Stimulated activated naive CD8-positive, alpha-beta T cell treated with anti-CD3 and anti-CD28 coated beads, Interleukin-15, Interleukin-2, amounts not matched to agents 100 ng/mL and 50 ng/mL, for 24 hours (primary cell): ENCODE measurements at regions not wholly inside any gene's neighbourhood (a gene's known extent, or its start where the extent isn't known, plus 50 kb on each side); places are given as distances from the start of the nearest gene placed in this dataset.

Source experiments
- H3K27ac Mint-ChIP-seq: one replicate; pipeline ENCODE4 v1.8.0; 2021; ENCODE audit warnings: mild to moderate bottlenecking, mixed read lengths
- H3K27me3 Mint-ChIP-seq: one replicate; pipeline ENCODE4 v1.8.0; 2021; ENCODE audit warnings: mixed read lengths
- H3K36me3 Mint-ChIP-seq: one replicate; pipeline ENCODE4 v1.8.0; 2021; ENCODE audit warnings: low read depth, mixed read lengths
- H3K4me1 Mint-ChIP-seq: one replicate; pipeline ENCODE4 v1.8.0; 2021; ENCODE audit warnings: low read depth, mixed read lengths
- H3K4me3 Mint-ChIP-seq: one replicate; pipeline ENCODE4 v1.8.0; 2021; ENCODE audit warnings: mild to moderate bottlenecking, mixed read lengths
- H3K9me3 Mint-ChIP-seq: one replicate; pipeline ENCODE4 v1.8.0; 2021; ENCODE audit warnings: mixed read lengths

DNA sequence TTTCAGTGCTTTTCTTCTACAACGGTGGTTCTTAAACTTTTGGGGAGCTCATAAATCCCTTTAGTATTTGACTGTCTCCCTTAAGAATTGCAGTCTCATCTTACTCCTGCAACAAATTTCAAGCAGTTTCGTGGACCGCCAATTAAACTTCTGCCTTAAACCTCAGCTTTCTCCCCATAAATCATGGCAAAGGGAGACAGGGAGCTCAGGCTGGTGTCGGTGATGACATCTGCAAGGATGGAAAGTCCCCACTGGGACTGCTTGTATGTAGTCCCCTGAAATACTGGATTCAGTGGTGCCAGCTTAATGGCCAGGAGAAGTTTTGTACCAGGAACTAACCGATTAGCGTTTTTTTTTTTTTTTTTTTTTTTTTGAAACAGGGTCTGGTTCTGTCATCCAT is 148.7 kb upstream of the ITGA6 start:
- no peaks in the 10 kb centered on the region for H3K36me3 Mint-ChIP-seq
- H3K27me3 Mint-ChIP-seq = peaks cover 4% of the 10 kb centered on the region
- H3K4me3 Mint-ChIP-seq = no peak overlapping the region
- H3K27ac Mint-ChIP-seq = no peak overlapping the region
- peaks cover 7% of the 10 kb centered on the region for H3K9me3 Mint-ChIP-seq
- H3K4me1 Mint-ChIP-seq = peaks cover 21% of the 10 kb centered on the region

DNA sequence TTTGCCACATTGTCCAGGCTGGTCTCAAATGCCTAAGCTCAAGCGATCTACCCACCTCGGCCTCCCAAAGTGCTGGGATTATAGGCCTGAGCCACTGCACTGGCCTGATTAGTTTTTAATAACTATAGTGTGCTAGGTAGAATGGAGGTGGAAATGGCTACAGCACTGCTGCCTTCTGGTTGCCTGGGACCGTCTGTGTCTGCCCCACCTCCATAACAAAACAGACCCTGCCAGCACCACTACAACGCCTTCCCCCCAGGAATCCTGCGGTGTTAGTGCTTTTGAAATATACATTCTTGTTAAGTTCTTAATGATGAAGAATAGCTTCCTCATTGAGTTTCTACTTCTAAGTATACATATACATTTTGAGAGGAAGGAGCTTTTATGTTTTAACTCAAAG is 148.2 kb upstream of the ITGA6 start:
- no peak overlapping the region for H3K4me3 Mint-ChIP-seq
- H3K27me3 Mint-ChIP-seq = peaks cover 4% of the 10 kb centered on the region
- H3K27ac Mint-ChIP-seq = no peak overlapping the region
- peaks cover 17% of the 10 kb centered on the region for H3K4me1 Mint-ChIP-seq
- no peaks in the 10 kb centered on the region for H3K36me3 Mint-ChIP-seq
- peaks cover 7% of the 10 kb centered on the region for H3K9me3 Mint-ChIP-seq

DNA sequence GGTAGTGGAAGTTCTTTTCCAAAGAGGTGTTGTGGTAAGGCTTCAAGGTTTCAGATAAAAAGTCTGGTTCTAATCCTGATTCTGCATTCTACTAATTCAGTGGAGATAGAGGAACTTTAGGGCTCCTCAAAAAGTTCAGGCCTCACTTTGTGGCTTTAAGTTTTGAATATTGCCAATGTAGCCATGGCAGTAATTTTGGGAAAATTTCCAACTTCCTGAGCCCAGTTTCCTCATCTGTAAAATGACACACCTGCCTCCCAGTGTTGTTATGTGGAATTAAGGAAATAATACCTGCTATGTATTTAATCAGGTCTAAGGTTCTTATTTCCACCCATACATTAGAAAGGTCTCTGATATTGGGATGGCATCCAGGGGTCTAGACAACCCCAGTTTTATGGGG is 147.6 kb upstream of the ITGA6 start:
- Mint-ChIP-seq H3K27me3 (peaks cover 4% of the 10 kb centered on the region), H3K9me3 (peaks cover 7% of the 10 kb centered on the region), H3K36me3 (no peaks in the 10 kb centered on the region), H3K4me1 (peaks cover 11% of the 10 kb centered on the region), H3K27ac (no peak overlapping the region), H3K4me3 (no peak overlapping the region)

DNA sequence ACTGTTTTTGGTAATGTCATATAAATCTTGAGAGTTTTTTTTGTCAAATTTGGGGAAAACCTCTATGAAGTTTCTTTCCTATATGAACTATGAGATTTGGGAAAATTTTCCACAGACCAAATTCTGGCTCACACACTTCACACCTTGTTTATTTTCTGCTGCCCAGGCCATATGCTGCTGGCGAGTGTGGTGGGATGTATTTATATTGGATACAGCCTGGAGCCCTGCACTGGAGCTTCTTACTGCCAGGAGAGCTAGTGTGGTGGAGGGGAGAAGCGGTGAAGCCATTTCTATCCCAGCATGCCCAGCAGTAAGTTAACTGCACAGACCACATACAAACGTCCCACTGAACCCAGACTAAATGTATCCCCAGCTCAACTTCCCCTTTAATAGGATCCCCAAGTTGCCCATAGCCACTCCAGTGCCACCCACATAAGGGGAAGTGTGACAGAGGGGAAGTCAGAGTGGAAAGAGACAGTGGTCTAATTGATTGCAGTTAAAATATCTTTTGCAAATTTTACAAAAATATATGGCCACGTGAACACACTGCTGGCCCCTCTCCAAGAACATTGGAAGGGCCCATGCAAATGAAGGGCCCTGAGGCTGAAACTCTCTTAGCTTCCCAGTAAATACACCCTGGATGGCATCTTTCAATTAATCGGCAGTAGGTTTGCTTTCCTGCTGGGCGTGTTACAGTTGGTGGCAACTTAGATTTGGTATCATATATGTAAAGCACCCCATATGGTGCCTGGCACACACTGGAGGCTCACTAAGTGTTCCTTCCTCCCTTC is 146.6 kb upstream of the ITGA6 start:
- Mint-ChIP-seq H3K27ac (no peak overlapping the region), H3K27me3 (peaks cover 4% of the 10 kb centered on the region), H3K9me3 (peaks cover 7% of the 10 kb centered on the region), H3K4me3 (no peak overlapping the region), H3K36me3 (no peaks in the 10 kb centered on the region), H3K4me1 (peaks cover 9% of the 10 kb centered on the region)

DNA sequence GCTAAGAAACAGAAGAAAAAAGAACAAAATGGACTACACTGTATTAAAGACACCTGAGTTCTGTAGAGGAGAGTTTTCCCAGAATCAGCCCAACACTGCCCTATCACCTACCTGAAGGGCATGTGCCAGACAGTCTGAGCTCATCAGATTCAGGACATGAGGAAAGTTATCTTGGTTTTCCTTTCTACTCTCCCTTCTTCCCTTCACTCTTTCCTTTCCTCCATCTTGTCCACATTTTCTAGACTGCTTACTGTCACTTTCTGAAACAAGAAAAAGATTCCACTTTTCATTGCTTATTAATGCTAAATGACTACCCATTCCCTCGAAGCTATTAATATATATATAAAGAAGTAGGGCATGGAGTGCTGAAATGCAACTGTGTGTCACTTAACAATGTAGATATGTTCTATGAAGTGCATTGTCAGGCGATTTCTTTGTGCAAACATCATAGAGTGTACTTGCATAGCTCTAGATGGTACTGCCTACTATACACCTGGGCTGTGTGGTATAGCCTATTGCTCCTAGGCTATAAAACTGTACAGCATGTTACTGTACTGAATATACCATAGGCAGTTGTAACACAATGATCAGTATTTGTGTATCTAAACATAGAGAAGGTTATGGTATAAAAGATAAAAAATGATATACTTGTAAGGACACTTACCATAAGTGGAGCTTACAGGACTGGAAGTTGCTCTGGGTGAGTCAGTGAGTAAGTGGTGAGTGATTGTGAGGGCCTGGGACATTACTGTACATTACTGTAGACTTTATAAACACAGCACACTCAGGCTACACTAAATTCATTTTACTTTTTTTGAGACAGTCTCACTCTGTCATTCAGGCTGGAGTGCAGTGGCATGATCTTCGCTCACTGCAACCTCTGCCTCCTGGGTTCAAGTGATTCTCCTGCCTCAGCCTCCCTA is 145.5 kb upstream of the ITGA6 start:
- no peak overlapping the region for H3K27ac Mint-ChIP-seq
- peaks cover 20% of the 10 kb centered on the region for H3K4me1 Mint-ChIP-seq
- H3K36me3 Mint-ChIP-seq = no peaks in the 10 kb centered on the region
- H3K4me3 Mint-ChIP-seq = no peak overlapping the region
- peaks cover 6% of the 10 kb centered on the region for H3K9me3 Mint-ChIP-seq
- H3K27me3 Mint-ChIP-seq = peaks cover 4% of the 10 kb centered on the region

DNA sequence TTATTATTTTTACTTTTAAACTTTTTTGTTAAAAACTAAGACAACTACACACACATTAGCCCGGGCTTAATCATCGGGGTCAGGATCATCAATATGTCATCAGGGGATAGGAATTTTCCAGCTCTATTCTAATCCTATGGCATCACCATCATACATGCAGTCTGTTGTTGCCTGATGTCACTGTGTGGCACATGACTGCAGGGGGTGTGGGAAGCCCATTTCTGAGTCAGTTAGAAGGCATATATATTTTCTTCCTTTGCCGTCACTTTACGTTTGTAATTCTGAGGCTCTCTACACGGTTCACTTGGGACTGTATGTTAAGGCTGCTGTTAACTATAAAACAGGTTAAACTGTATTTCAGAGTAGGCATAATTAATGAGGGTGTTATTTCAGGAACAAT is 144.4 kb upstream of the ITGA6 start:
- Mint-ChIP-seq H3K27ac (no peak overlapping the region), H3K4me1 (peaks cover 21% of the 10 kb centered on the region), H3K36me3 (no peaks in the 10 kb centered on the region), H3K27me3 (peaks cover 4% of the 10 kb centered on the region), H3K4me3 (no peak overlapping the region), H3K9me3 (no peaks in the 10 kb centered on the region)

DNA sequence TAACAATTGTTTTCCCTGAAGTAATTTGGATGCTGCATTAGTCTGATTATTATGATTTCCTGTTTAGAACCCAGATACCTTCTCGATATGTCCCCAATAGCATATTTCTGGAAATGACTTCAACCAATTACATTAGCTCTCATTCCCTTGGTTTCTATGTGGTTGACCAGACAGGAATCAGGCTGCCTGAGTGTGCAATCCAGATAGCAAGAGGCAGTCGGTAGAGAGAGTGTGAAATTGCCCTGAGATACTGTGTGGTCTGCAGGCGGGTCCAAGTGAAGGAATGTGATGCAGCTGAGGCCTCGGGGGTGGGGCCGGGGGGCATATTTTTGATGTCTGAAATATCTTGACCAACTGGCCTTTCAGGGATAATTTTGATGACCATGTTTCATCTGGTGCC is 143.9 kb upstream of the ITGA6 start:
- Mint-ChIP-seq H3K27ac (no peak overlapping the region), H3K4me3 (no peak overlapping the region), H3K9me3 (no peaks in the 10 kb centered on the region), H3K36me3 (no peaks in the 10 kb centered on the region), H3K27me3 (peaks cover 4% of the 10 kb centered on the region), H3K4me1 (peaks cover 21% of the 10 kb centered on the region)

DNA sequence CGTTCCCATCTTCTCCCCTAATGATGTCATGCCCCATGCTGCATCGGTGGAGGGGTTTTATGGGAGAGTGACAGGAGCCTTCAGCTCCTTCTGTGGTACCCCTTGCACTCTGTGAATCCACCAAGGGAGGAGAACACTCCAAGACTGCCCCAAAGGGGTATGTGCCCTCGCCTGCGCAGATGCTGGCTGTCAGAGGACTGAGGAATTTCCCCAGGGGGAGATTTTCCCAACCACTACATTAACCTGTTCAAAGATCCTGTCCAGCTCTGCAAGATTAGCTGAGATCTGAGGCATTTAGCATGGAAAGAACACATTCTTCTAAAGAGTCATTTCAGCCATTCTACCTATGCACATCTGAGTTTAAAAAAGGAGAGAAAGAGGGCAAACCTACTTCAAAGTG is 143.2 kb upstream of the ITGA6 start:
- Mint-ChIP-seq H3K27me3 (peaks cover 4% of the 10 kb centered on the region), H3K4me3 (no peak overlapping the region), H3K27ac (no peak overlapping the region), H3K9me3 (no peaks in the 10 kb centered on the region), H3K4me1 (peaks cover 26% of the 10 kb centered on the region), H3K36me3 (no peaks in the 10 kb centered on the region)

DNA sequence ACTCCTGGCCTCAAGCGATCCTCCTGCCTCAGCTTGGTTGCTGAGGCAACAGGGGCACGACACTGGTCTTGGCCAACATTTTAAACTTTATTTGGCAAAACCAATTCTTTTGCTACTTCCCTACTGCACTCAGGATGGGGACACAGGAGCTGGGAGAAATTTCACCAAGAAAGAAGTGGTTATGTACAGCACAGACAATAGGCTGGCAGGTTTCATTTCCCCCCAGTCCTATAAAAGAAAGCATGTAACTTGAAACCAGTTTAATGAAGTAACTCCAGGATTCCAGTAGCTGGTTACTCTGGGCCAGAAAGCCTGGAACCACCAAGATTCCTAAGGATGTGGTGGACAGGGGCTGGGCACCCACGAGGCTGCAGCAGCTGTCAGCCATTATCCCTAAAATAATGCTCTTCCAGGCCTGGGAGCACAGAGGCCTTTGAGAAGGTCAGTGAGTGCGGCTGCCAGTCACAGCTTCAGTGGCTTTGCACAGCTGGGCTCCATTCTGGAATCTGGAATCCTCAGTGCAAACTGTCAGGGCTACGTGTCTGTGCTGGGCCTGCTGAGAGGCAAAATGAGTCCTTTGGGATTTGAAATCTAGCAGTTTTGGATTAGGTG is 142.3 kb upstream of the ITGA6 start:
- H3K36me3 Mint-ChIP-seq = no peaks in the 10 kb centered on the region
- no peaks in the 10 kb centered on the region for H3K27me3 Mint-ChIP-seq
- H3K9me3 Mint-ChIP-seq = no peaks in the 10 kb centered on the region
- no peak overlapping the region for H3K27ac Mint-ChIP-seq
- no peak overlapping the region for H3K4me3 Mint-ChIP-seq
- peaks cover 26% of the 10 kb centered on the region for H3K4me1 Mint-ChIP-seq

DNA sequence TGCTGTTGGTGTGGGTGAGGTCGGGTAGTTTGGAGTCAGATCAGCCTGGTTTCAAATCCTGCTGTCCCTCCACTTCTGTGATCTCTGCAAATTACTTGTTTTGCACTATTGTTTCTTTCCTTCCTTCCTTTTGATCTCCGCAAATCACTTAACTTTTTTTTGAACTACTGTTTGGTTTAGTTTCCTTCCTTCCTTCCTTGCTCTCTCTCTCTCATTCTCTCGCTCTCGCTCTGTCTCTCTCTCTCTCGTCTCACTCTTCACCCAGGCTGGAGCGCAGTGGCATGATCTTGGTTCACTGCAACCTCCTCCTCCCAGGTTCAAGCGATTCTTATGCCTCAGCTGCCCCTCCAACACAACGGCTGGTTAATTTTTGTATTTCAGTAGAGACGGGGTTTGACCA is 141.6 kb upstream of the ITGA6 start:
- Mint-ChIP-seq H3K27me3 (no peaks in the 10 kb centered on the region), H3K27ac (no peak overlapping the region), H3K4me3 (no peak overlapping the region), H3K9me3 (no peaks in the 10 kb centered on the region), H3K36me3 (no peaks in the 10 kb centered on the region), H3K4me1 (peaks cover 23% of the 10 kb centered on the region)

DNA sequence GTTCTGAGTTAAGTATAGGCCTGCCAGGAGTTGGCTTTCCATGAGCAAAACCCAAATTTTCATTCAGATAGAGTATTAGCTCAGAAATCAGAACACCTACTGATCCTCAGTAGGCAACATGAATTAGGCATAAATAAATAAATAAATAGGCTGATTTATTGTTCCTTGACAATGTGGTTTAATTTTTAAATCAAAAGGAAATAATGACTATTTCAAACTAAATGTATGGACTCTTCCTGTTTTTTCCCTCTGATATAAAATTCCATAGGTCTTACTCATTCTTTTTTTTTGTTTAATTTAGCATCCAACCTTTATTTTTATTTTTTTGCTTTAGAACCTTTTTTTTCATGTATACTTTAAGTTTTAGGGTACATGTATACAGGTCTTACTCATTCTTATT is 140.2 kb upstream of the ITGA6 start:
- Mint-ChIP-seq H3K36me3 (no peaks in the 10 kb centered on the region), H3K27me3 (no peaks in the 10 kb centered on the region), H3K4me3 (no peak overlapping the region), H3K9me3 (peaks cover 4% of the 10 kb centered on the region), H3K4me1 (peaks cover 22% of the 10 kb centered on the region), H3K27ac (no peak overlapping the region)

DNA sequence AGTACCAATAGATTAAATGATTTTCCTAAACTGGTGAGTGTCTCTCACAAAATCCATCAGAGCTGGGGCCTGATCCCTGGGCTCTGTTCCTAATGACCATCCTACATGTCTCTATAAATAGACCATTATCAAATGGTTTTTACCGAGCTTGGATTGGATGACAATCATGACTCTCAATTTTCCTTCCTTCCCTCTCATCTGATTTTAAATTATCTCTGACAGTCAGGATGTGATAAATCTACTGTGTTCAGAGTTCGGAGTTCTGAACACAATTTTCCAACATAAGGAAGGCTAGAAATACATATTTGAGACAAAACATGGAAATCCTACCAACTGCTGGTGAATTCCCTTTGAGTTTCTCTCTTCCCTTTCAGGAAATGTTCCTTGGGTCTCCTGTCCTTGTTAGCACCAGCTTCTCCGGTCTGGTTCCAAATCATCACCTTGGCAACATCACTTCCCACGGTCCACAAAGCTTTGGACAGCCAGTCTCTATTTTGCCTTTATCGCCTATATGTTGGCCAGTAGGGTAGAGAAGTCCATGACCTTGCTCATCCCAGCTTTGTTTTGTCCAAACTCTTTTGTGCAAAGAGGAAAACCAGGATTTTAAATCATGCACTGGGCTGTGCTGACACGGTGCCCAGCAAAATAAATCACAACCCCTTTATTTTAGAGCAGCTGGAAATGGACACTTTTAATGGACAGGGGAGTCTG is 139.6 kb upstream of the ITGA6 start:
- Mint-ChIP-seq H3K27ac (no peak overlapping the region), H3K36me3 (no peaks in the 10 kb centered on the region), H3K4me1 (peaks cover 22% of the 10 kb centered on the region), H3K9me3 (peaks cover 4% of the 10 kb centered on the region), H3K27me3 (no peaks in the 10 kb centered on the region), H3K4me3 (no peak overlapping the region)

DNA sequence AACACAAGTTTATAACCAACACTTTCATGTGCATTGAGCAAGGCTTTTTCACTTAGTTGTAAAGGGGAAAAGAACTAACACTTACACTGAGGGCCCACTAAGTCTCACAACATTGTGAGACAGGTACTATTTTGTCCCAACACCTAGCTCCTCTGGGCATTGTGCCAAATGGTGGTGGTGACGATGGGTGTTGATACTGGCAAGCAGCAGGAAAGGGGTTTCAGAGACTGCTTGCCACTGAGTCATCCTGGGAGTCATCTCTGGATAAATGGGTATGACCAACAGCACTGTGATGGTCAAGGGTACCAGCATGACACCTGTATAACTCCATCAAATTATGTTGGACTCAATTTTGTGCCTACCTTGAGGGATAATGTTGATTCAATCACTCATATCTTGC is 138.8 kb upstream of the ITGA6 start:
- Mint-ChIP-seq H3K27ac (no peak overlapping the region), H3K27me3 (no peaks in the 10 kb centered on the region), H3K36me3 (no peaks in the 10 kb centered on the region), H3K4me3 (no peak overlapping the region), H3K4me1 (peaks cover 22% of the 10 kb centered on the region), H3K9me3 (peaks cover 4% of the 10 kb centered on the region)

DNA sequence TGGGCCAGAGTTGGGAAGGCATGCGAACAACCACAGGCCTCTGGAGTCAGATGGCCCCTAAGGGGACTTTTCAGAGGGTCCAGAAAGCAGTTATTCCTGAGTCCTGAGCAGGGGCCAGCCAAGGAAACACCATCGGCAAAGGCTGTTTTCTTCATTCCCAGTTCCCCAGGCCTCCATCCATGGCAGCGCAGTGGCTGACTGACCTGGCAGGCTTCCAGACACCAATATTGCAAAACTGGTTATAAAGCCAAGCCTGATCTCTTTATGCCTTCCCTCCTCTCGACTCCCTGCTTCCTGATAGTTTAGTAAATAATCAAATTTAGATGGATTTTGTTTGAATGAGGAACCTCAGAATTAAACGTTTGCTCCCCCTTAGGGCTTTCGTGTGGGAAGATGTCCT is 133.4 kb upstream of the ITGA6 start:
- Mint-ChIP-seq H3K4me1 (peaks cover under 1% of the 10 kb centered on the region), H3K27me3 (peaks cover 14% of the 10 kb centered on the region), H3K27ac (no peak overlapping the region), H3K4me3 (no peak overlapping the region), H3K9me3 (peaks cover 4% of the 10 kb centered on the region), H3K36me3 (no peaks in the 10 kb centered on the region)

DNA sequence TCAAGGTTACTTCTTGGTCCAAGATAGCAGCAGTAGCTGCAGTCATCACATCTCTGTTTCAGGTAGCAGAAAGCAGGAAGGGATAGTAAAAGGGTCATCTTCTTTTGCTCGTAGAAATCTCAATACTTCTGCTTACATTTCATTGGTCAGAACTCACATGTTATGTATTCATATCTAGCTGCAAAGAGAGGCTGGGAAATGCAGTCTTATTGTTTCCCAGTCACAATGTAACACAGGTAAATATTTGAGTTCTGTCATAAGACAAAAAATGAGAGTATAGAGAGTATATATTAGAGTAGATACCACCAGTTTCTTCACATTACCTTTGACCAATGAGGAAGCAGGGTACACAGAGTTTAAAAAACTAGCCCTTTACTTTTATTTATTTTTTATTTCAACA is 132.4 kb upstream of the ITGA6 start:
- Mint-ChIP-seq H3K4me1 (no peaks in the 10 kb centered on the region), H3K27ac (no peak overlapping the region), H3K4me3 (no peak overlapping the region), H3K9me3 (peaks cover 4% of the 10 kb centered on the region), H3K27me3 (peaks cover 14% of the 10 kb centered on the region), H3K36me3 (no peaks in the 10 kb centered on the region)
